ENCODE measurements at regions not wholly inside any gene's neighbourhood (a gene's known extent, or its start where the extent isn't known, plus 50 kb on each side); places are given as distances from the start of the nearest gene placed in this dataset.

DNA sequence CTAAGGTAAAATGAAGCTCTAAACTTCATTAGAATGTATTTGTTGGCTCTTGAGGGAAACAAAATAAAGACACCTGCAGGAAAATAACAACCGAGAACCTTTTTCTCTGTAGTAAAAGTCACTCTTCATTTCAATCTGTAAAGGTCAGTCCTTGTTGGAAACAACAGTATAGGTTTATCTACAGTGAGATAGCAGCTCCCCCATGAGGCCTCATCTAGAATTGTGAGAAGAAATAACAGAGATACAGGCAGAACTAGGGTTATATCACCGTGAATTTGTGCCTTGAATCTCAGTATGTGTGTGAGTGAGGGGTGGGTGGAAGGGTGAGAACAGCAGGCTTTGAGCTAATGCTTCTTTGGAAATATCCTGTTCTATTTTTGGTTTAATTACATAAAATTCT is 107.8 kb upstream of the FMR1 start:
- Histone ChIP-seq H3K4me2 (ENCODE audit: low read length) (no peak overlapping the region), H3K36me3 (ENCODE audit: insufficient read depth, low read length) (no peaks in the 10 kb centered on the region), H3K27ac (ENCODE audit: low read depth, low read length, poor library complexity, severe bottlenecking) (no peak overlapping the region), H3K9me3 (ENCODE audit: low read length) (no peaks in the 10 kb centered on the region), H4K20me1 (ENCODE audit: insufficient read depth, low read length) (no peaks in the 10 kb centered on the region), H3K9me2 (ENCODE audit: insufficient read depth, low read length) (no peaks in the 10 kb centered on the region), H3K4me1 (ENCODE audit: insufficient read depth, low read length, poor library complexity, severe bottlenecking) (no peaks in the 10 kb centered on the region), H3K79me2 (ENCODE audit: insufficient read depth, low read depth, low read length) (no peaks in the 10 kb centered on the region), H3K4me3 (ENCODE audit: low read depth, low read length, poor library complexity, severe bottlenecking) (no peak overlapping the region), H2AFZ (ENCODE audit: low read length) (no peak overlapping the region)
- POLR2A ChIA-PET = no interaction called here
- DNase-seq (ENCODE audit: low spot score) = peak; percentile 17
- intact Hi-C loops (cut with micrococcal nuclease; ENCODE audit: unreplicated experiment) = no loop called here
- CTCF ChIA-PET (ENCODE audit: unreplicated experiment) = interaction anchor here (1.1 kb wide), 1 partner anchor 46 kb away, joined by 3 read pairs; no protein-coding TSS in a partner anchor
- TF ChIP-seq, protein P1, sequence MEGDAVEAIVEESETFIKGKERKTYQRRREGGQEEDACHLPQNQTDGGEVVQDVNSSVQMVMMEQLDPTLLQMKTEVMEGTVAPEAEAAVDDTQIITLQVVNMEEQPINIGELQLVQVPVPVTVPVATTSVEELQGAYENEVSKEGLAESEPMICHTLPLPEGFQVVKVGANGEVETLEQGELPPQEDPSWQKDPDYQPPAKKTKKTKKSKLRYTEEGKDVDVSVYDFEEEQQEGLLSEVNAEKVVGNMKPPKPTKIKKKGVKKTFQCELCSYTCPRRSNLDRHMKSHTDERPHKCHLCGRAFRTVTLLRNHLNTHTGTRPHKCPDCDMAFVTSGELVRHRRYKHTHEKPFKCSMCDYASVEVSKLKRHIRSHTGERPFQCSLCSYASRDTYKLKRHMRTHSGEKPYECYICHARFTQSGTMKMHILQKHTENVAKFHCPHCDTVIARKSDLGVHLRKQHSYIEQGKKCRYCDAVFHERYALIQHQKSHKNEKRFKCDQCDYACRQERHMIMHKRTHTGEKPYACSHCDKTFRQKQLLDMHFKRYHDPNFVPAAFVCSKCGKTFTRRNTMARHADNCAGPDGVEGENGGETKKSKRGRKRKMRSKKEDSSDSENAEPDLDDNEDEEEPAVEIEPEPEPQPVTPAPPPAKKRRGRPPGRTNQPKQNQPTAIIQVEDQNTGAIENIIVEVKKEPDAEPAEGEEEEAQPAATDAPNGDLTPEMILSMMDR (conservative IDR thresholded peaks at IDR 0.05; ENCODE audit: low read length) = peak; percentile 68
- TF ChIP-seq EZH2phosphoT487 (IDR thresholded peaks at IDR 0.05; ENCODE audit: borderline replicate concordance, low read depth, low read length) = no peak
- BruUV-seq (replicated peaks) = no TSS peak

DNA sequence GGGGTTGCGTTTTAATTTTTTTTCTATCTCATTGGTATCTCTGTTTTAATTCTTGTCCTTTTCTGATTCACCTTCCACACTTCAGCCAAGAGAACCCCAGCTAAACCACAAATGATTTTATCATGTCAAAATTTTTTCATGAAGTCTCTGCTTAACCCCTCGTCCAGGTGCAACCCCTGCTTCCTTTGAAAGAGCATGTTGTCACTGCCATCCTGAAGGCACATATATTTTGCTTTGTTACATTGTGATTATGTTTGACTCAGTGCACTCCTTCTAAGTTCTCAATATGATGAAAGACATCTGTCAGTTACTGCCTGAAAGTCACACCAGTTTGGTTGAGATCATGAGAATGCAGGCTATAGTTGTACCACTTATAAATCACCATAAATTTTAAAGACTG is 99.9 kb upstream of the FMR1 start:
- Histone ChIP-seq H3K4me2 (ENCODE audit: low read length) (no peak overlapping the region), H3K36me3 (ENCODE audit: insufficient read depth, low read length) (no peaks in the 10 kb centered on the region), H3K9me2 (ENCODE audit: insufficient read depth, low read length) (no peaks in the 10 kb centered on the region), H3K4me3 (ENCODE audit: low read depth, low read length, poor library complexity, severe bottlenecking) (no peak overlapping the region), H3K4me1 (ENCODE audit: insufficient read depth, low read length, poor library complexity, severe bottlenecking) (no peaks in the 10 kb centered on the region), H4K20me1 (ENCODE audit: insufficient read depth, low read length) (no peaks in the 10 kb centered on the region), H3K79me2 (ENCODE audit: insufficient read depth, low read depth, low read length) (no peaks in the 10 kb centered on the region), H3K27ac (ENCODE audit: low read depth, low read length, poor library complexity, severe bottlenecking) (no peak overlapping the region), H3K9me3 (ENCODE audit: low read length) (no peaks in the 10 kb centered on the region), H2AFZ (ENCODE audit: low read length) (no peak overlapping the region)
- TF ChIP-seq EZH2phosphoT487 (IDR thresholded peaks at IDR 0.05; ENCODE audit: borderline replicate concordance, low read depth, low read length) = no peak
- TF ChIP-seq, protein P1 (conservative IDR thresholded peaks at IDR 0.05; ENCODE audit: low read length) = no peak
- CTCF ChIA-PET (ENCODE audit: unreplicated experiment) = no interaction called here
- no TSS peak for BruUV-seq (replicated peaks)
- DNase-seq (ENCODE audit: low spot score) = no peak
- intact Hi-C loops (cut with micrococcal nuclease; ENCODE audit: unreplicated experiment) = no loop called here
- POLR2A ChIA-PET = no interaction called here

DNA sequence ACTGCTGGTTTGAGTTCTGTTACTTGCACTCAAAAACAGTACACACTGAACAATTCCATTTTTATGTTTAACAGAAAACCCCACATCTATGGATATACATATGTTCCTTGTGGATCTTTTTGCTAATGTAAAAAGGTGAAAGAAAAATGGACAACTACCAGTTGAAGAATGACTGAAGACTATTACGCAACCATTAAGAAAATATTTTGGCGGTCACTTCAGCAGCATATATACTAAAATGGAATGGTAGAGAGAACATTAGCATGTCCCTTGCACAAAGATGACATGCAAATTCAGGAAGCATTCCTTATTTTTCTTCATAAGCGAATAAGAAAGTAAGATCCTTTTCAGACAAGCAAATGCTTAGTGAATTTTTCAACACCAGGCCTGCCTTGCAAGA is 84.6 kb upstream of the FMR1 start:
- no peak for TF ChIP-seq EZH2phosphoT487 (IDR thresholded peaks at IDR 0.05; ENCODE audit: borderline replicate concordance, low read depth, low read length)
- TF ChIP-seq, protein P1 (conservative IDR thresholded peaks at IDR 0.05; ENCODE audit: low read length) = no peak
- POLR2A ChIA-PET = no interaction called here
- Histone ChIP-seq H3K27ac (ENCODE audit: low read depth, low read length, poor library complexity, severe bottlenecking) (no peak overlapping the region), H3K79me2 (ENCODE audit: insufficient read depth, low read depth, low read length) (no peaks in the 10 kb centered on the region), H3K4me3 (ENCODE audit: low read depth, low read length, poor library complexity, severe bottlenecking) (no peak overlapping the region), H3K36me3 (ENCODE audit: insufficient read depth, low read length) (no peaks in the 10 kb centered on the region), H2AFZ (ENCODE audit: low read length) (no peak overlapping the region), H3K4me2 (ENCODE audit: low read length) (no peak overlapping the region), H3K9me3 (ENCODE audit: low read length) (no peaks in the 10 kb centered on the region), H4K20me1 (ENCODE audit: insufficient read depth, low read length) (no peaks in the 10 kb centered on the region), H3K9me2 (ENCODE audit: insufficient read depth, low read length) (no peaks in the 10 kb centered on the region), H3K4me1 (ENCODE audit: insufficient read depth, low read length, poor library complexity, severe bottlenecking) (no peaks in the 10 kb centered on the region)
- CTCF ChIA-PET (ENCODE audit: unreplicated experiment) = no interaction called here
- BruUV-seq (replicated peaks) = no TSS peak
- no peak for DNase-seq (ENCODE audit: low spot score)
- intact Hi-C loops (cut with micrococcal nuclease; ENCODE audit: unreplicated experiment) = no loop called here
